ENCODE measurements at regions not wholly inside any gene's neighbourhood (a gene's known extent, or its start where the extent isn't known, plus 50 kb on each side); places are given as distances from the start of the nearest gene placed in this dataset.

DNA sequence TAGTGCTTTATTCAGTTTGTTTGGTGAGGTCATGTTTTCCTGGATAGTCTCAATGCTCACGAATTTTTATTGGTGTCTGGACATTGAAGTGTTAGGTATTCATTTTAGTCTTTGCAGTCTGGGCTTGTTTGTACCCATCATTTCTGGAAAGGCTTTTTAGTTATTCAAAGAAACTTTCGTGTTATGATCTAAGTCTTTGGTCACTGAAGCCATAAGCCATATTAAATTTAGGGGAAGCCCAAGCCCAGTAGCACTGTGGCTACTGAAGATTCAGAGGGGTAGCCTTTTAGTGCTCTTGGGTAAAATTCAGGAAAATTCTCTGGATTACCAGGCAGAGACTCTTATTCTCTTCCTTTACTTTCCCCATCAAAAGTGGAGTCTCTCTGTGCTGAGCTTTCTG is 56.2 kb upstream of the PEX5L start:
- DNase-seq (ENCODE audit: low read depth): no peak
- TF ChIP-seq, protein P1, sequence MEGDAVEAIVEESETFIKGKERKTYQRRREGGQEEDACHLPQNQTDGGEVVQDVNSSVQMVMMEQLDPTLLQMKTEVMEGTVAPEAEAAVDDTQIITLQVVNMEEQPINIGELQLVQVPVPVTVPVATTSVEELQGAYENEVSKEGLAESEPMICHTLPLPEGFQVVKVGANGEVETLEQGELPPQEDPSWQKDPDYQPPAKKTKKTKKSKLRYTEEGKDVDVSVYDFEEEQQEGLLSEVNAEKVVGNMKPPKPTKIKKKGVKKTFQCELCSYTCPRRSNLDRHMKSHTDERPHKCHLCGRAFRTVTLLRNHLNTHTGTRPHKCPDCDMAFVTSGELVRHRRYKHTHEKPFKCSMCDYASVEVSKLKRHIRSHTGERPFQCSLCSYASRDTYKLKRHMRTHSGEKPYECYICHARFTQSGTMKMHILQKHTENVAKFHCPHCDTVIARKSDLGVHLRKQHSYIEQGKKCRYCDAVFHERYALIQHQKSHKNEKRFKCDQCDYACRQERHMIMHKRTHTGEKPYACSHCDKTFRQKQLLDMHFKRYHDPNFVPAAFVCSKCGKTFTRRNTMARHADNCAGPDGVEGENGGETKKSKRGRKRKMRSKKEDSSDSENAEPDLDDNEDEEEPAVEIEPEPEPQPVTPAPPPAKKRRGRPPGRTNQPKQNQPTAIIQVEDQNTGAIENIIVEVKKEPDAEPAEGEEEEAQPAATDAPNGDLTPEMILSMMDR (IDR thresholded peaks at IDR 0.05; ENCODE audit: low read depth, low read length, missing control alignments): no peak
- in situ Hi-C loops (cut with HindIII; ENCODE audit: low sequenced_read_pairs): no loop called here
- no peak overlapping the region for H3K4me3 ChIP-seq (ENCODE audit: low read depth, low read length)

DNA sequence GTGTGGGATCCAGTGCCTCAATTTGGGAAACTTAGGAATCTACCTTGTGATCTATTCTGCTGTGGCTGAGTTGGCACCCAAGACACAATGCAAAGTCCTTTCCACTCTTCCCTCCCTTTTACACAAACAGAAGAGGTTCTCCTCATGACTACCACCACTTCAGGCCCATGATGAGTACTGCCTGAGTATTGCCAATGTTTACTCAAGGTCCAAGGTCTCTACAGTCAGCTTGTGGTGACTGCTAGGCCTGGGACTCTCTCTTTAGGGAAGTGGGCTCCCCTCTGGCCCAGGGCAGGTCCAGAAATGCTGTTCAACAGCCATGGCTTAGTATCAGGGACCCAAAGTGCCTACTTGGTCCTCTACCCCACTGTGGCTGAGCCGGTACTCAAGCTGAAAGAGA is 56.8 kb upstream of the PEX5L start:
- H3K4me3 ChIP-seq (ENCODE audit: low read depth, low read length): no peak overlapping the region
- DNase-seq (ENCODE audit: low read depth): no peak
- in situ Hi-C loops (cut with HindIII; ENCODE audit: low sequenced_read_pairs): no loop called here
- TF ChIP-seq, protein P1 (IDR thresholded peaks at IDR 0.05; ENCODE audit: low read depth, low read length, missing control alignments): no peak

DNA sequence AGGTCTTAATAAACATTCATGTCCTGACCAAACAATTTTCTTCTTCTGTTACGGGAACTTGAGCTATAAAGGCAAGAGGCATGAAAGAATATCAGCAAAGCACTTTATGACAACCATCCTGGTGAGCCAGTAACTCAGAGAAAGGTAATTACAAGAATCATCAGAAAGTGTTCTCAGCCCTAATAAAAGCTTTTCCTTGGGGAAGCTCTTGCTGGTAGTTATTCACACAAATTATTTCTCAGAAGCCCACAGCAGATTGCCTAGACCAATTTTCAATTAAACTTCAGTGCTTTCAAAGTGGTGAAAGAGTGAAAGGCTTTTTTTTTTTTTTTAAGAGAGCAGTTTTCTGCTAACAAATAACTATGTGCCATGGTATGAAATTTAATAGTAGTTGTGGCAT is 60.9 kb upstream of the PEX5L start:
- DNase-seq (ENCODE audit: low read depth): no peak
- no peak overlapping the region for H3K4me3 ChIP-seq (ENCODE audit: low read depth, low read length)
- TF ChIP-seq, protein P1 (IDR thresholded peaks at IDR 0.05; ENCODE audit: low read depth, low read length, missing control alignments): no peak
- in situ Hi-C loops (cut with HindIII; ENCODE audit: low sequenced_read_pairs): no loop called here

DNA sequence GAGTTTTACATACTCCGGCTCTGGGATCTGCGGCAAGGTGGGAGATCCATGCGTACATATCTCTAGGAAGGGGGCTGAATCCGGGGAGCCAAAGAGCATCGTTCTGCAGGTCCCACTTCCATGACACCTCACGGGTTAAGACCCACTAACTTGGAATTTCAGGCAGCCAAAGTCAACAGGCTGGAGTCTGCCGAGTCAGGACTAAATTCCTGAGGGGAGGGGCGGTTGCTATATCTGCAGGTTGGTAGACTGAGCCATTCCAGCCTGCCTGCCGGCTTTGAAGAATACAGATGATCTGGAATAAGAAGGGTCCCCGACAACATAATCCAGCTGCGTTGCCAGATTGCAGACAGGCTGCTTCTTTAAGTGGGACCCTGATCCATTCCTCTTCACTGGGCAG is 65.4 kb upstream of the PEX5L start:
- H3K4me3 ChIP-seq (ENCODE audit: low read depth, low read length): no peak overlapping the region
- DNase-seq (ENCODE audit: low read depth): no peak
- in situ Hi-C loops (cut with HindIII; ENCODE audit: low sequenced_read_pairs): no loop called here
- TF ChIP-seq, protein P1 (IDR thresholded peaks at IDR 0.05; ENCODE audit: low read depth, low read length, missing control alignments): no peak

DNA sequence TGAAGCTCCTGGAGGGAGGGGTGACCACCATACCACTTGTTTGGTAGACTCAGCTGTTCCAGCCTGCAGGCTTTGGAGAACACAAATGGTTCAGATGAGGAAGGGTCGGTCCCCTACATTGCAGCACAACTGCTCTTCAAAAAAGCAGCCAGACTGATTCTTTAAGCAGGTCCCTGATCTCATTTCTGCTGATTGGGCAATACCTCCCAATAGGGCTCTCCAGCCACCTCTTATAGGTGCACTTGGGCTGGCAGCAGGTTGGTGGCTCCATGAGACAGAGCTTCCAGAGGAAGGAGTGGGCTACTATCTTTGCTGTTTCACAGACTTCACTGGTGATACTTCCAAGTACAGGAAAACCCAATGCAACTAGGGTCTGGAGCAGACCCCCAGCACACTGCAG is 65.9 kb upstream of the PEX5L start:
- H3K4me3 ChIP-seq (ENCODE audit: low read depth, low read length): no peak overlapping the region
- no peak for DNase-seq (ENCODE audit: low read depth)
- in situ Hi-C loops (cut with HindIII; ENCODE audit: low sequenced_read_pairs): no loop called here
- TF ChIP-seq, protein P1 (IDR thresholded peaks at IDR 0.05; ENCODE audit: low read depth, low read length, missing control alignments): no peak

DNA sequence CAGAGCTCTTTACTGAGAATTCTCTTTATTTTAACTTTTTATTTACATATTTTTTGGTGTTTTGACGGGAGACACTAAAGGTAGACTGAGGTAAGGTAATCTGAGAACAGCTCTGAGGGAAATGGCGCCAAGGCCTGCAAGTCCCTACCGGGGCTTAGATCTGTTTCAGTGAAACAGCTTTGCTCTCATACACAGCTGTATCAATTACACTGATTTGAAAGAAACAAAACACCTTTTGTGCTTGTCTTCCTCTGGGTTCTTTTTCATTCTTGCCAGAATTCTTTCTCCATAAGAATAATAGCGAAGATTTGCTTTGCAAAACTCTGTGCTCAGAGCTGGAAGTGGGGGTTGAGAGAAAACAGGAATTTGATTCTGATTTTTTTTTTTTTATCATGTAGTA is 79.5 kb upstream of the PEX5L start:
- no peak overlapping the region for H3K4me3 ChIP-seq (ENCODE audit: low read depth, low read length)
- no peak for DNase-seq (ENCODE audit: low read depth)
- TF ChIP-seq, protein P1 (IDR thresholded peaks at IDR 0.05; ENCODE audit: low read depth, low read length, missing control alignments): no peak
- in situ Hi-C loops (cut with HindIII; ENCODE audit: low sequenced_read_pairs): no loop called here

DNA sequence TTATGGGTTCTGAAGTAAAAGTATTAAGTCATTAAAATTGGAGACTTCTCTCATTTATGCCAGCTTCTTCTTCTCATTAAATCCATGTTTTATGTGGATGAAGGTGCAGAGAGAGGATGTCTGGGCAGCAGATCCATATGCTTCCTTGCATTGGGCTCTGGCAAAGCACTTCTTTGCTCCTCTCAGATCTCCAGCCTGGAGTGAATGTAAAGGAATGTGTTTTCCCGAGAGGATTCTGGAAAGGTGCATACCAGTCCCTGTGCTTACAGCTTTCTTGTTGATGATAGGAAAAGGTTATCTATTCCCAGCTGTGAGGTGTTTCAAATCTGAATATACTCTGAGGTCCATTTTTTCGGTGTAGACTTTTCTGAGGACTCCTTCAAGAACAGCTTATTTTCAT is 79.9 kb upstream of the PEX5L start:
- in situ Hi-C loops (cut with HindIII; ENCODE audit: low sequenced_read_pairs): no loop called here
- no peak overlapping the region for H3K4me3 ChIP-seq (ENCODE audit: low read depth, low read length)
- TF ChIP-seq, protein P1 (IDR thresholded peaks at IDR 0.05; ENCODE audit: low read depth, low read length, missing control alignments): no peak
- DNase-seq (ENCODE audit: low read depth): no peak
